ENCODE measurements at regions not wholly inside any gene's neighbourhood (a gene's known extent, or its start where the extent isn't known, plus 50 kb on each side); places are given as distances from the start of the nearest gene placed in this dataset.

GRCh38 chr1:200240656-200241055 lies 169.2 kb downstream of the ZNF281 start:
- H2BK5ac ChIP-seq (ENCODE audit: insufficient read length, low read length): no peak overlapping the region
- H2BK12ac ChIP-seq (ENCODE audit: insufficient read length, low read depth, low read length): no peak overlapping the region
- H3K4me2 ChIP-seq (ENCODE audit: insufficient read depth, insufficient read length, low read length): no peak overlapping the region
- no peaks in the 10 kb centered on the region for H3K27me3 ChIP-seq (ENCODE audit: insufficient read depth, low read length)
- no peaks in the 10 kb centered on the region for H3K23me2 ChIP-seq (ENCODE audit: insufficient read length, low read depth, low read length, poor library complexity, severe bottlenecking)
- no peak overlapping the region for H4K8ac ChIP-seq (replicated peaks; ENCODE audit: insufficient read length, low read depth, low read length)
- H3K9me3 ChIP-seq (ENCODE audit: control insufficient read depth, low read depth, low read length): no peaks in the 10 kb centered on the region
- Mint-ChIP-seq H3K4me1 (peaks cover 2 to 9% of the 10 kb centered on the region in 2 experiments; a peak in 3 of 4 replicates), H3K9me3 (no peaks in the 10 kb centered on the region), H3K4me3 (no peak overlapping the region), H3K27me3 (ENCODE audit: low read depth) (no peaks in the 10 kb centered on the region), H3K27ac (peak overlapping the region in 1 of 3 experiments; percentile 6; a peak in 1 of 7 replicates), H3K36me3 (ENCODE audit: insufficient read depth in 1 of 3, low read depth in 3 of 3) (no peaks in the 10 kb centered on the region)
- H3K23ac ChIP-seq (ENCODE audit: insufficient read length, low read depth, low read length): no peak overlapping the region
- H3K14ac ChIP-seq (ENCODE audit: insufficient read depth, low read length): no peak overlapping the region
- no peak overlapping the region for H3K4ac ChIP-seq (ENCODE audit: low read depth, low read length)
- H2BK120ac ChIP-seq (ENCODE audit: low read depth, low read length, poor library complexity, severe bottlenecking): no peak overlapping the region
- no peak overlapping the region for H3K27ac ChIP-seq (ENCODE audit: insufficient read length, low read depth, low read length)
- no peaks in the 10 kb centered on the region for H3K79me1 ChIP-seq (ENCODE audit: insufficient read depth, low read depth, low read length, poor library complexity, severe bottlenecking)
- no peaks in the 10 kb centered on the region for H3K79me2 ChIP-seq (ENCODE audit: insufficient read depth, low read length)
- no peak overlapping the region for H3K9ac ChIP-seq (ENCODE audit: extremely low read depth, insufficient read length, low read length)
- H2BK15ac ChIP-seq (ENCODE audit: low read depth, low read length): no peak overlapping the region
- TF ChIP-seq CTCF (conservative IDR thresholded peaks at IDR 0.05): no peak
- no peak overlapping the region for H4K5ac ChIP-seq (ENCODE audit: insufficient read length, low read depth, low read length)
- H2AK5ac ChIP-seq (ENCODE audit: insufficient read length, low read length): no peak overlapping the region
- H4K91ac ChIP-seq (ENCODE audit: insufficient read length, low read depth, low read length): no peak overlapping the region
- H2AFZ ChIP-seq (ENCODE audit: low read length): no peak overlapping the region
- DNase-seq: no peak
- H3K4me1 ChIP-seq (ENCODE audit: insufficient read depth, low read length): no peaks in the 10 kb centered on the region
- no peaks in the 10 kb centered on the region for H4K20me1 ChIP-seq (ENCODE audit: control insufficient read depth, insufficient read depth, insufficient read length)
- no peak overlapping the region for H3T11ph ChIP-seq (ENCODE audit: low read length)
- H3K18ac ChIP-seq (ENCODE audit: insufficient read length, low read depth, low read length): no peak overlapping the region
- no peak overlapping the region for H2BK20ac ChIP-seq (ENCODE audit: low read depth, low read length, poor library complexity, severe bottlenecking)
- WGBS (ENCODE audit: extremely low coverage, insufficient read length, low lambda C conversion rate): no CpG with 5 or more reads among the region's 9 CpGs
- H3K56ac ChIP-seq (ENCODE audit: insufficient read length, low read depth, low read length): no peak overlapping the region

Data from H9 (cell line).